ENCODE measurements at regions not wholly inside any gene's neighbourhood (a gene's known extent, or its start where the extent isn't known, plus 50 kb on each side); places are given as distances from the start of the nearest gene placed in this dataset.
"Not testable (repeated sequence)": the region's sequence is repeated elsewhere in the genome, so short reads cannot be mapped to it uniquely, and the experiment has no call there.

DNA sequence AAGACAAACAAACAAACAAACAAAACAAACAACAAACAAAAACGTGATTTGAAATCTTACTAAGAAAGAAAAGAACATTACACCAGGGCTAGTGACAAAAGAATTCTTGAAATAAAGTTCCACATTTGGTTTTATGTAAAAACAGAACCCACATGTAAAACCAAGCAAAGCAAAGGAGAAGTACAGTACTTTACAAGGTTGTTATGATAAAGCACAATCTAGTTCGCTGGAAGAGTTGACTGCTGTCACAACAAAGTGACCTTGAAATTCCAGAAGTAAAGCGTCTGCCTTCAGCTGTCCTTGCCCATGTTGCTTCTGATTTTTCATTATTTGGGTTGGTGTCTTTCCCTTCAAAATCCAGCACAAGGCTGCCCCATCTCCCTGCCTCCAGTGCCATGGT is 94.8 kb upstream of the CYRIA start:
- H3K9me3 Mint-ChIP-seq, result no peaks in the 10 kb centered on the region
- no peak overlapping the region for H3K4me3 Mint-ChIP-seq

GRCh38 chr2:16756831-16757644 is 91.4 kb upstream of the CYRIA start:
- Histone ChIP-seq H3K9me3 (ENCODE audit: control insufficient read depth, low read length) (no peaks in the 10 kb centered on the region), H3K4me1 (ENCODE audit: control insufficient read depth, insufficient read depth, low read length) (no peaks in the 10 kb centered on the region), H3K9ac (ENCODE audit: extremely low read depth, low read length, poor library complexity, severe bottlenecking) (no peak overlapping the region), H3K27me3 (ENCODE audit: control insufficient read depth, insufficient read depth, low read length, poor library complexity, severe bottlenecking) (no peaks in the 10 kb centered on the region), H3K4me3 (ENCODE audit: low read length) (no peak overlapping the region), H3K27ac (ENCODE audit: low read depth, low read length) (no peak overlapping the region), H3K36me3 (ENCODE audit: control insufficient read depth, insufficient read depth, low read length) (no peaks in the 10 kb centered on the region)
- H3K9me3 Mint-ChIP-seq, result no peaks in the 10 kb centered on the region
- H3K27ac Mint-ChIP-seq, result no peak overlapping the region
- H3K4me3 Mint-ChIP-seq, result no peak overlapping the region
- H3K36me3 Mint-ChIP-seq (ENCODE audit: low read depth), result no peaks in the 10 kb centered on the region
- peaks cover 2% of the 10 kb centered on the region for H3K27me3 Mint-ChIP-seq (ENCODE audit: insufficient read depth)
- peak; percentile 87 for DNase-seq
- 44 to 50% methylated on average over 16 to 21 of the region's 21 CpGs for WGBS, 2 experiments (ENCODE audit: insufficient coverage in 1 of 2, insufficient read length in 1 of 2)
- TF ChIP-seq CTCF (conservative IDR thresholded peaks at IDR 0.05), result peak; percentile 97
- peaks cover 6% of the 10 kb centered on the region for H3K4me1 Mint-ChIP-seq

More for the DNA sequence above, 94.8 kb upstream of the CYRIA start:
- no peak for DNase-seq
- Mint-ChIP-seq H3K27ac (no peak overlapping the region), H3K4me1 (peaks cover 7% of the 10 kb centered on the region), H3K36me3 (ENCODE audit: low read depth) (no peaks in the 10 kb centered on the region), H3K27me3 (ENCODE audit: insufficient read depth) (no peaks in the 10 kb centered on the region)
- no peaks in the 10 kb centered on the region for H3K36me3 ChIP-seq (ENCODE audit: control insufficient read depth, insufficient read depth, low read length)
- H3K4me3 ChIP-seq (ENCODE audit: low read length), result no peak overlapping the region
- H3K9ac ChIP-seq (ENCODE audit: extremely low read depth, low read length, poor library complexity, severe bottlenecking), result no peak overlapping the region
- no peaks in the 10 kb centered on the region for H3K4me1 ChIP-seq (ENCODE audit: control insufficient read depth, insufficient read depth, low read length)
- 85 to 95% methylated on average over 2 to 3 of the region's 3 CpGs for WGBS, 2 experiments (ENCODE audit: insufficient coverage in 1 of 2, insufficient read length in 1 of 2)
- TF ChIP-seq CTCF (conservative IDR thresholded peaks at IDR 0.05), result no peak
- H3K27me3 ChIP-seq (ENCODE audit: control insufficient read depth, insufficient read depth, low read length, poor library complexity, severe bottlenecking), result no peaks in the 10 kb centered on the region
- H3K9me3 ChIP-seq (ENCODE audit: control insufficient read depth, low read length), result no peaks in the 10 kb centered on the region
- no peak overlapping the region for H3K27ac ChIP-seq (ENCODE audit: low read depth, low read length)

DNA sequence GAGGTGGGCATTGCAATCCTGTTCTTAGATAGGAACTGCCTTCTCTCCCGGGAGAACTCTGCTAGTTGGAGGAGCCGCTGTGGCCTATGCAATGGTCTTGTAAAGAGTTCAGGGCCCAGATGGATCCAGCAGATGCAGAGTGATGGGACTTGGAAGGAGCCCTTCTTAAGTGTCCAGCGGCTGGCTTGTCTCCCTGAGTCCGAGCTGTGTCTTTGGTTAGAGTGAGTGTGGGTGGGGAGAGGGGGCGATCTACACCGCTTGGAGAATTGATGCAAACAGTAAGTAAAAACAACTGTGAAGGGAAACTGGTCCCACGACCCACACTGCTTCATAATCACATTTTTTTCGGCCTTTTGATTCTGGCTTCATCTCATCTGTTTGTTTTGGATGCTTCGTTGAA is 89.8 kb upstream of the CYRIA start:
- H3K4me3 Mint-ChIP-seq, result no peak overlapping the region
- H3K27me3 Mint-ChIP-seq (ENCODE audit: insufficient read depth), result peaks cover 2% of the 10 kb centered on the region
- H3K27ac ChIP-seq (ENCODE audit: low read depth, low read length), result no peak overlapping the region
- no peaks in the 10 kb centered on the region for H3K9me3 ChIP-seq (ENCODE audit: control insufficient read depth, low read length)
- DNase-seq, result no peak
- peaks cover 6% of the 10 kb centered on the region for H3K4me1 Mint-ChIP-seq
- H3K27me3 ChIP-seq (ENCODE audit: control insufficient read depth, insufficient read depth, low read length, poor library complexity, severe bottlenecking), result no peaks in the 10 kb centered on the region
- H3K4me3 ChIP-seq (ENCODE audit: low read length), result no peak overlapping the region
- H3K36me3 Mint-ChIP-seq (ENCODE audit: low read depth), result no peaks in the 10 kb centered on the region
- H3K9me3 Mint-ChIP-seq, result no peaks in the 10 kb centered on the region
- no peak overlapping the region for H3K27ac Mint-ChIP-seq
- TF ChIP-seq CTCF (conservative IDR thresholded peaks at IDR 0.05), result no peak
- no peak overlapping the region for H3K9ac ChIP-seq (ENCODE audit: extremely low read depth, low read length, poor library complexity, severe bottlenecking)
- WGBS, 2 experiments (ENCODE audit: insufficient coverage in 1 of 2, insufficient read length in 1 of 2), result 88 to 89% methylated on average over 5 to 9 of the region's 9 CpGs
- H3K4me1 ChIP-seq (ENCODE audit: control insufficient read depth, insufficient read depth, low read length), result no peaks in the 10 kb centered on the region
- H3K36me3 ChIP-seq (ENCODE audit: control insufficient read depth, insufficient read depth, low read length), result no peaks in the 10 kb centered on the region

- not testable (repeated sequence) for H3K27ac ChIP-seq (ENCODE audit: low read depth, low read length); H3K27me3 Mint-ChIP-seq (ENCODE audit: insufficient read depth); H3K27me3 ChIP-seq (ENCODE audit: control insufficient read depth, insufficient read depth, low read length, poor library complexity, severe bottlenecking); H3K9me3 Mint-ChIP-seq; H3K4me1 ChIP-seq (ENCODE audit: control insufficient read depth, insufficient read depth, low read length); H3K9ac ChIP-seq (ENCODE audit: extremely low read depth, low read length, poor library complexity, severe bottlenecking); H3K4me3 ChIP-seq (ENCODE audit: low read length); H3K36me3 ChIP-seq (ENCODE audit: control insufficient read depth, insufficient read depth, low read length); H3K36me3 Mint-ChIP-seq (ENCODE audit: low read depth); DNase-seq; H3K4me1 Mint-ChIP-seq; H3K4me3 Mint-ChIP-seq; H3K27ac Mint-ChIP-seq; H3K9me3 ChIP-seq (ENCODE audit: control insufficient read depth, low read length)
- 76% methylated on average over 1 of the region's 1 CpG; no CpG with 5 or more reads in 1 of the 2 experiments for WGBS, 2 experiments (ENCODE audit: insufficient coverage in 1 of 2, insufficient read length in 1 of 2)
These were observed 87.4 kb upstream of the CYRIA start for GRCh38 chr2:16753025-16753424.

DNA sequence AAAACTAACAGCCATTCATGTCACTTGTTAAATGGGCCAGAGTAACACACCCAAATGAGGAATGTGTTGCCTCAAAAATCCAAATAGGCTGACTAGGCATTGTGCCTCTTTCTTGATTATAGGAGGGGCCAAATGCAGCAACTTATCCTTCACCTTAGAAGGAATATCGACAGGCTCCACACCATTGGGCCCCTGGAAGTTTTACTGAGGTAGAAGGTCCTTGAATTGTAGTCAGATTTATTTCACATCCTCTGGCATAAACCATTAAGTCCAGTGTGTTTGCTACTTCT is 85.2 kb upstream of the CYRIA start:
- peaks cover 19% of the 10 kb centered on the region for H3K4me1 Mint-ChIP-seq
- H3K27me3 Mint-ChIP-seq (ENCODE audit: insufficient read depth); H3K27ac Mint-ChIP-seq; H3K9ac ChIP-seq (ENCODE audit: extremely low read depth, low read length, poor library complexity, severe bottlenecking); H3K4me3 Mint-ChIP-seq; H3K9me3 ChIP-seq (ENCODE audit: control insufficient read depth, low read length); H3K36me3 Mint-ChIP-seq (ENCODE audit: low read depth); H3K36me3 ChIP-seq (ENCODE audit: control insufficient read depth, insufficient read depth, low read length); H3K9me3 Mint-ChIP-seq; DNase-seq; H3K27me3 ChIP-seq (ENCODE audit: control insufficient read depth, insufficient read depth, low read length, poor library complexity, severe bottlenecking); H3K27ac ChIP-seq (ENCODE audit: low read depth, low read length); H3K4me1 ChIP-seq (ENCODE audit: control insufficient read depth, insufficient read depth, low read length); H3K4me3 ChIP-seq (ENCODE audit: low read length): not testable (repeated sequence)
- 80 to 90% methylated on average over 1 of the region's 1 CpG for WGBS, 2 experiments (ENCODE audit: insufficient coverage in 1 of 2, insufficient read length in 1 of 2)

Data from endodermal cell (in vitro differentiated cells).